ENCODE measurements at regions not wholly inside any gene's neighbourhood (a gene's known extent, or its start where the extent isn't known, plus 50 kb on each side); places are given as distances from the start of the nearest gene placed in this dataset.

DNA sequence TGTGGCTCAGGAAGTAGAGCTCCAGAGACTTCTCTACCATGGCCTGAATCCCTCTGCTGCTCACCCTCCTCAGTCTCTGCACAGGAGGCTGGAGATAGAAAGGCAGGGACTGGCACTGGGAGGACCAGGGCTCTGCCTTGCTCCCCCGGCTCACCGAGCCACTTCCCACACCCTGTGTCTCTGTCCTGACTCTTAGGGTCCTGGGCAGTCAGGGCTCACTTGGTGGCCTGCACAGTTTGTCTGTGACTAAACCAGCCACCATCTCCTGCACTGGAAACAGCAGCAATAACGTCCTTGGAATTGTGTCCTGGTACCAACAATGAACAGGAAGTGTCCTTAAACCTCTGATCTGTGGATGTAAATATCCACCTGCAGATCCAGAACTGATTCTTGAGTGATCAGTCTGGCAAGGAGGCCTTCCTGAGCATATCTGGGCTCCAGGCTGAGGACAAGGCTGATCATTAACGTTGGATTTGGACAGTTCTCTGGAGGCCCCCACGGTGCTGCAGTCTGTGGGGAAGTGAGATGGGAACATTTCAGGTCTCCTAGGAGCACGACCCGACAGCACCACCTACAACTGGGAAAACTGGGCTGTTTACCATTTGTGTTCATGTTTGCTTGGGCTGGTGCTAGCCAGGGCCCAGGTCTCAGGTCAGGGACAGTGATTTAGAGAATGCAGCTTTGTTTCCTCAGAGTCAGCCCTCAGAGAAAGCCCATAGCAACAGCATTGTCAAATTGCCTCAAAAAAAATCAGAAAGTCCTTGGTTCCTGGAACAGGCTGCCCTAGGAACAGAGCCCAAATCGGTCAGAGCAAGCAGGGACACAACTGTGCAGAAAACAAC, 82.5 kb downstream of the ZNF280B start:
- Histone ChIP-seq H3K27ac (ENCODE audit: low read depth in 1 of 2, low read length in 1 of 2) (no peak overlapping the region), H3K9me3 (ENCODE audit: control insufficient read depth in 4 of 4, insufficient read depth in 3 of 4, low read length in 3 of 4) (no peaks in the 10 kb centered on the region), H3K36me3 (ENCODE audit: control insufficient read depth in 4 of 4, insufficient read depth in 4 of 4, low read length in 4 of 4) (no peaks in the 10 kb centered on the region), H3K9ac (ENCODE audit: insufficient read depth in 1 of 2, low read length in 2 of 2) (no peak overlapping the region), H3K4me1 (ENCODE audit: control insufficient read depth in 5 of 5, insufficient read depth in 5 of 5, low read length in 5 of 5) (peaks cover 0 to 16% (median 0%) of the 10 kb centered on the region in 5 donors), H3K4me3 (no peak overlapping the region), H3K27me3 (ENCODE audit: control insufficient read depth in 3 of 3, insufficient read depth in 3 of 3, low read length in 2 of 3) (peaks cover 0 to 7% (median 0%) of the 10 kb centered on the region in 3 donors)
- 59 to 73% methylated on average over 8 of the region's 8 CpGs for WGBS, 2 donors
- TF ChIP-seq, protein P1, sequence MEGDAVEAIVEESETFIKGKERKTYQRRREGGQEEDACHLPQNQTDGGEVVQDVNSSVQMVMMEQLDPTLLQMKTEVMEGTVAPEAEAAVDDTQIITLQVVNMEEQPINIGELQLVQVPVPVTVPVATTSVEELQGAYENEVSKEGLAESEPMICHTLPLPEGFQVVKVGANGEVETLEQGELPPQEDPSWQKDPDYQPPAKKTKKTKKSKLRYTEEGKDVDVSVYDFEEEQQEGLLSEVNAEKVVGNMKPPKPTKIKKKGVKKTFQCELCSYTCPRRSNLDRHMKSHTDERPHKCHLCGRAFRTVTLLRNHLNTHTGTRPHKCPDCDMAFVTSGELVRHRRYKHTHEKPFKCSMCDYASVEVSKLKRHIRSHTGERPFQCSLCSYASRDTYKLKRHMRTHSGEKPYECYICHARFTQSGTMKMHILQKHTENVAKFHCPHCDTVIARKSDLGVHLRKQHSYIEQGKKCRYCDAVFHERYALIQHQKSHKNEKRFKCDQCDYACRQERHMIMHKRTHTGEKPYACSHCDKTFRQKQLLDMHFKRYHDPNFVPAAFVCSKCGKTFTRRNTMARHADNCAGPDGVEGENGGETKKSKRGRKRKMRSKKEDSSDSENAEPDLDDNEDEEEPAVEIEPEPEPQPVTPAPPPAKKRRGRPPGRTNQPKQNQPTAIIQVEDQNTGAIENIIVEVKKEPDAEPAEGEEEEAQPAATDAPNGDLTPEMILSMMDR (IDR thresholded peaks at IDR 0.05; ENCODE audit: control extremely low read depth, extremely low read depth): no peak
- DNase-seq (no peak), ATAC-seq (ENCODE audit: insufficient read depth, low FRiP score) (no peak)

DNA sequence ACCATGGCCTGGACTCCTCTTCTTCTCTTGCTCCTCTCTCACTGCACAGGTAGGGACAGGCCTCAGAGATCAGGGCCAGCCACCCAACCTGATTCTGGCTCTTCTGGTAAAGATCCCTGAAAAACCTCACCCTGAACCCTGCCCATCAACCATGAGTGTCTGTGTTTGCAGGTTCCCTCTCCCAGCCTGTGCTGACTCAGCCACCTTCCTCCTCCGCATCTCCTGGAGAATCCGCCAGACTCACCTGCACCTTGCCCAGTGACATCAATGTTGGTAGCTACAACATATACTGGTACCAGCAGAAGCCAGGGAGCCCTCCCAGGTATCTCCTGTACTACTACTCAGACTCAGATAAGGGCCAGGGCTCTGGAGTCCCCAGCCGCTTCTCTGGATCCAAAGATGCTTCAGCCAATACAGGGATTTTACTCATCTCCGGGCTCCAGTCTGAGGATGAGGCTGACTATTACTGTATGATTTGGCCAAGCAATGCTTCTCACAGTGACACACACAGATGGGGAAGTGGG, 80.9 kb downstream of the ZNF280B start:
- Histone ChIP-seq H3K9ac (ENCODE audit: insufficient read depth in 1 of 2, low read length in 2 of 2) (no peak overlapping the region), H3K9me3 (ENCODE audit: control insufficient read depth in 4 of 4, insufficient read depth in 3 of 4, low read length in 3 of 4) (peaks cover 0 to 3% (median 0%) of the 10 kb centered on the region in 4 donors), H3K4me1 (ENCODE audit: control insufficient read depth in 5 of 5, insufficient read depth in 5 of 5, low read length in 5 of 5) (peaks cover 0 to 16% (median 0%) of the 10 kb centered on the region in 5 donors), H3K36me3 (ENCODE audit: control insufficient read depth in 4 of 4, insufficient read depth in 4 of 4, low read length in 4 of 4) (no peaks in the 10 kb centered on the region), H3K4me3 (no peak overlapping the region), H3K27me3 (ENCODE audit: control insufficient read depth in 3 of 3, insufficient read depth in 3 of 3, low read length in 2 of 3) (no peaks in the 10 kb centered on the region), H3K27ac (ENCODE audit: low read depth in 1 of 2, low read length in 1 of 2) (no peak overlapping the region)
- ATAC-seq (ENCODE audit: insufficient read depth, low FRiP score) (no peak), DNase-seq (no peak)
- TF ChIP-seq, protein P1 (IDR thresholded peaks at IDR 0.05; ENCODE audit: control extremely low read depth, extremely low read depth): no peak
- WGBS, 2 donors: 84 to 96% methylated on average over 4 of the region's 4 CpGs

DNA sequence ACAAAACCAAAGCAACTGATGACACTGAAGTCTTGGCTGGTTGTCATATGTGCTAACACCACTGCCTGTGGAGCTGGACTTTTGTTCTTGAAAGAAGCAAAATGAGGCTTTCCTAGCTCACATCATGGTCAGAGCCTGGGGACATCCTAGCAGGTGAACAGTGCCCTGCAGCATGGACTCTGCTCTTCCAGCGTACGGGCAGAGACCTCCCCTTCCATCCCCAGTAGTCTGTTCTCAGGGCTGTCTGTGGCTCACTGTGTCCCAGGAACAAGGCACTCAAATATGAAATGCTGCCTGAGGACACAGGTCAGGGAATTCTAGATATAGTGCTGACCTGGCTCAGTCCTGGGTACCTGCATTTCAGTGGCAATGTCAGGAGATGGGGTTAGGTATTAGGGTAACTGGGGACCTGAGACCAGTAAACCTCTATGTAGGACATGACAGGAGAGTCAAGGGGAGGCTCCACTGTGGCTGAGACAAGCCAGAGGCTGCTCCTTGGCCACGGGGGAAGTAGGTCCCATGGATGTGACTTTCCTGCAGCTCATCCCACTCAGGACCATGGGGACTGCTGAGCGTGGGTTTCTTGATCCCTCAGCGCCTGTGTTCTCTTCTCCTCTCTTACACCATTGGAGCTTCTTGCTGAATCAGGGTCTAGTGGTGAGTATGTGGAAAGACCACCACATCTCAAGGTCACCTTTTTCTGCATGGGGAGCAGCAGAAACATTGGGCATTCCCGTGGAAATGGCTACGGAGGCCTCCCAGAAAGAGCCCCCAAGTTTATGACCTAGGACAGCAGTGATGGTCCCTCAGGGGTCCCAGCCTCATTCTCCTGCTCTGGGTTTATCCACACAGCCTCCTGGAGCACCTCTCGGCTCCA, 80.1 kb downstream of the ZNF280B start:
- Histone ChIP-seq H3K27me3 (ENCODE audit: control insufficient read depth in 3 of 3, insufficient read depth in 3 of 3, low read length in 2 of 3) (peaks cover 0 to 2% (median 0%) of the 10 kb centered on the region in 3 donors), H3K9ac (ENCODE audit: insufficient read depth in 1 of 2, low read length in 2 of 2) (no peak overlapping the region), H3K27ac (ENCODE audit: low read depth in 1 of 2, low read length in 1 of 2) (no peak overlapping the region), H3K4me1 (ENCODE audit: control insufficient read depth in 5 of 5, insufficient read depth in 5 of 5, low read length in 5 of 5) (peaks cover 0 to 16% (median 0%) of the 10 kb centered on the region in 5 donors), H3K36me3 (ENCODE audit: control insufficient read depth in 4 of 4, insufficient read depth in 4 of 4, low read length in 4 of 4) (no peaks in the 10 kb centered on the region), H3K4me3 (no peak overlapping the region), H3K9me3 (ENCODE audit: control insufficient read depth in 4 of 4, insufficient read depth in 3 of 4, low read length in 3 of 4) (peaks cover 0 to 3% (median 0%) of the 10 kb centered on the region in 4 donors)
- WGBS, 2 donors: 78 to 88% methylated on average over 8 of the region's 8 CpGs
- DNase-seq (no peak), ATAC-seq (ENCODE audit: insufficient read depth, low FRiP score) (no peak)
- TF ChIP-seq, protein P1 (IDR thresholded peaks at IDR 0.05; ENCODE audit: control extremely low read depth, extremely low read depth): no peak
